GM12872 (cell line): ENCODE measurements at regions not wholly inside any gene's neighbourhood (a gene's known extent, or its start where the extent isn't known, plus 50 kb on each side); places are given as distances from the start of the nearest gene placed in this dataset.

Experiments used
- TF ChIP-seq, protein P1 (sequence below): IDR thresholded peaks from 3 replicates; pipeline ENCODE4 v1.5.1; 2011; ENCODE audit warnings: low read depth, mild to moderate bottlenecking, low read length, moderate library complexity; ENCODE audit not compliant: insufficient read depth

DNA sequence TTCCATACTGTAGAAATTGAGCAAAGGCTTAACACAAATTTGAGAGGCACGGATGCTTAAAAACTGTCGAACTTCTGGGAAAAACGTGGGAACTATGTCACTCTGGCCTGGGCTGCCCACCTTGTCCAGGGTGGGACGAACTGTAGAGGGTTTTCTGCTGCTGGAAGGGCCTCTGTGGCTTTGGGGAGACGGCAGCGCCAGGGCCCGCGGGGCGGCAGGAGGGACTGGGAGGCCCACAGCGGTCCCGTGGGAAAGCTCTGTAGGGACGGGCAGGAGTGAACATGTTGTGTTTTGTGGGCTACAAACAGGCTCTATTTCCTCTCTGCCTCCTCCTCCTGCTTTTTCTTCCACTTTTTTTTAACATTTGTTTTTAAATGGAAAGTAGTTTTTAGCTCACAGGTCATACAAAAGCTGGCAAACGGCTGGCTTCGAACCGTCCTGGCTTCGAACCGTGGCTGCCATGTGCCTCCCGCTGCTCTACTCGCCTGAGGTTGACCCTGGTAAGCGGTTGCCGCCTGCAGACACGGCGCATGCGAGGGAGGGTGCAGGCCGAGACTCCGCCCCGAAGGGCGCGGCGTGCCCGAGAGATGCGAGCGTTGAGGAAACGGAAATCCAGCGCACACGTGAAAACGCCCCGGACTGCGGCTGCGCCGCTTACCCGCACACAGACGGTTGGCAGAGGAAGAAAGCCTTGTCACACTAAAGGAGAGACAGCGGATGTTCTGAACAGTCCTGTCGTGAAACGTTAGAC lies 382.3 kb upstream of the ZFP42 start:
- TF ChIP-seq, protein P1, sequence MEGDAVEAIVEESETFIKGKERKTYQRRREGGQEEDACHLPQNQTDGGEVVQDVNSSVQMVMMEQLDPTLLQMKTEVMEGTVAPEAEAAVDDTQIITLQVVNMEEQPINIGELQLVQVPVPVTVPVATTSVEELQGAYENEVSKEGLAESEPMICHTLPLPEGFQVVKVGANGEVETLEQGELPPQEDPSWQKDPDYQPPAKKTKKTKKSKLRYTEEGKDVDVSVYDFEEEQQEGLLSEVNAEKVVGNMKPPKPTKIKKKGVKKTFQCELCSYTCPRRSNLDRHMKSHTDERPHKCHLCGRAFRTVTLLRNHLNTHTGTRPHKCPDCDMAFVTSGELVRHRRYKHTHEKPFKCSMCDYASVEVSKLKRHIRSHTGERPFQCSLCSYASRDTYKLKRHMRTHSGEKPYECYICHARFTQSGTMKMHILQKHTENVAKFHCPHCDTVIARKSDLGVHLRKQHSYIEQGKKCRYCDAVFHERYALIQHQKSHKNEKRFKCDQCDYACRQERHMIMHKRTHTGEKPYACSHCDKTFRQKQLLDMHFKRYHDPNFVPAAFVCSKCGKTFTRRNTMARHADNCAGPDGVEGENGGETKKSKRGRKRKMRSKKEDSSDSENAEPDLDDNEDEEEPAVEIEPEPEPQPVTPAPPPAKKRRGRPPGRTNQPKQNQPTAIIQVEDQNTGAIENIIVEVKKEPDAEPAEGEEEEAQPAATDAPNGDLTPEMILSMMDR: no peak

DNA sequence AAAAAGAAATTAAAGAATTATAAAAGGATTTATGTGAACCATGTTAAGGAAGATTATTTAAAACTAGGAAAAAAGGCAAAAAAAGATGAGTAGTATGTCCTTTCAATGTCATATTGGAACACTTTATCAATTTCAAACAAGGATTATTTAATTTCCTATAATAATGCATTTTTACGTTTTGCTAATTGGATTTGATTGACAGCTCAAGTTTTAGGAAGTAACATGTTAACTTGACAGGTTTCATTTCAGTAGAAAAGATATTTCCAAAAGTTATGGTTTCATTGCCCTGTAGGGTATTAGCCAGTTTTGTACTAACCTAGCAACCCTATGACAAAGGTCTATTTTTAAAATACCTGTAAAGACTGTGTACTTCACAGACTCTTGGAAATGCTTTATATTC lies 379.6 kb upstream of the ZFP42 start:
- TF ChIP-seq, protein P1: no peak

GRCh38 chr4:187617113-187617512 lies 378.5 kb upstream of the ZFP42 start:
- TF ChIP-seq, protein P1: no peak

DNA sequence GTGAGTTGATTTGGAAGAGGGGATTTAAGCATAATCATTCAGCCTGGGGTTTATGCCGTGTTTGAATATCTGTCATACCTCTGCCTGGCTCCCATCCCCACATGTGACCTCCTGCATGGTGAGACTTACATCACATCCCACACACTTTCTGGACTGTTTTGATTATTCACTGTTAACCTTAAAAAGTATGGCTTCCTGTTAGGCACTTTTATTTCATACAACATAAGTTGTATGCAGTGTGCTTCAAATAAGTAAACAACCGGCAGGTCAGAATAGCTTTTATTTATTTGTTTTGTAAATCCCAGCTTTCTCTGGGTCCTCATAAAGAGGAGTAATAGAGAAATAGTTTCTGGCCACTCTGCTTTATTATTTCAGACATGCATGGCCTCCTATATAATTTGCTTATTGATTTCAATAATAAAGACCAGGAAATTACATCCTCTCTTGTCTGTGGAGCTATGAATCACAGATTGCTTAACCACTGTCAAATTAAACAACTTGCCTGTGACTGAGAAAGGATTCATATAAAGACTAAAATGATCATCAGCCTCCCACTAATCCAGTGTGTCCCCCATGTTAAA lies 376.8 kb upstream of the ZFP42 start:
- TF ChIP-seq, protein P1: no peak

DNA sequence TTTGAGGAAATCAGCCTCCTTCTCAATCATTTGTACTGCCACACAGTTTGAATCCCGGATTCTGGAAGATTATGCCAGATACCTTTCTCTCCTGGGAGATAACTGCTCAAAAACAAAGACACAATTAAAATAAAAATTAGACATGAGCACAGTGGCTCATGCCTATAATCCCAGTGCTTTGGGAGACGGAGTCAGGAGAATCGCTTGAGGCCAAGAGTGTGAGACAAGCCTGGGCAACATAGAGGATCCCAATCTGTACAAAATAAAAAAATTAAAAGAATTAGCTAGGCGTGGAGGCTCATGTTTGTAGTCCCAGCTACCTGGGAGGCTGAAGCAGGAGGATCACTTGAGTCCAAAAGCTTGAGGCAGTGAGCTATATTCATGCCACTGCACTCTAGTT lies 376.3 kb upstream of the ZFP42 start:
- TF ChIP-seq, protein P1: no peak

DNA sequence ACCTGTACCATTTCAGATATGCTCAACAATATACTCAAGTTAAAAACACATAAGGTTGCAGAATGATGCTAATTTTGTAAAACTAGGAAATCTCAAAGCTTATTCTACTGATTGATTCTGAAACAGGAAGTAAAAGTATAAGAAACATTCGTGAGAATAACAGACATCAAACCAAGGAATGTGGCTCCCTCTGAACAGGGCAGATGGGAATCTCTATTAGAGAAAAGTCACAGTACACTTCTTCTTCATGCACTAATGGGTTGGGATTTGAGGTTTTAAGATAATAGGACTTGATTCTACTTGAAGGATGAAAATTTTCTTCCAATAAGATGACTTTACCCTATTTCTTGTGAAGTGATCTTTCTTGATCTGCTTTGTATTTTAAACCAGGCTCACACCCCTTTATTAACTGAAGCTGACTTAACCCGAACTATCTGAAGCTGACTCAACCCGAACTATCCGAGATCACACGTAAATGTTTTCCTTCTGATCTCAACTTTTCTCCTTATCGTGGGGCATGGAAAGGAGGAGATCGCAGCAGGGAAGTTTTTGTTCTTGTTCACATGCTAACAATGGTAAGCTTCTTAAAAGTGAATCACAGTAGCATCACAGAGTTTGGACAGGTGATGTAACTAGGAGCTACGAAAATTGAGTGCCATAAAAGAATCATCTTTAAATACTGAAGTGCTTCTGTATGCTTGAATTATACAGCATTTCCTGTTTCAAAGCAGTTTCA lies 363.1 kb upstream of the ZFP42 start:
- TF ChIP-seq, protein P1: no peak

DNA sequence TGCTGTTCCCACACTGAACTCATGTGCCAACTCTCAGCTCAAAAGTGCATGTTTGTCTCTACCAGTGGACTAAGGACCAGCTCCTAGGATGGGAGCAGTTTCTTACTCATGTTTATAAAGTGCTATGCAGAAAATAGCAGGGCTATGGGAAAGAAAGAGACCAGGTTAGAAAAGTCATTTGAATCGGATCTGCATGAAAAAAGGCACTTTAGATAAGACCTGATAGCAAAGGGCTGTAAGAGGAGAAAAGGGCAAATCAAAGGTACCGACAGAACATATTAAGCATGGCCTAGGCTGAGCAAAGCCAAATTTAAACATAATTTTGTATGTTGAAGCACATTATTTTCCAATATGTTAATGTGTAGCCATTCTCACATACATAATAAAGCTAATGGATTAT lies 362.3 kb upstream of the ZFP42 start:
- TF ChIP-seq, protein P1: no peak
